ENCODE measurements at regions not wholly inside any gene's neighbourhood (a gene's known extent, or its start where the extent isn't known, plus 50 kb on each side); places are given as distances from the start of the nearest gene placed in this dataset.

DNA sequence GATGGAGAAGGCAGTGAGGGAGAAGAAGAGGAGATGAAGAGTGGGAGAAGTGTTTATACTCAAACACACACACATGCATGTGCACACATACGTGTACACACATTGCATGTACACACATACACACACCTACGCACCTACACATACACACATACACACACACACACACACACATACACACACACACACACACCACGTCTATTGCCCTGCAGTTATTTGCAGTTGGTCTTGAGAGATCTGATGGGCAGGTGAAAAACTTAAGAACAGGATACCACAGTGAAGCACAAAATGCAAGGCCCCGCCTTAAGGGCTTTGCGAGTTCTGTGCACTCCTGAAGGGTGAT lies 190.2 kb downstream of the MYCN start:
- BruUV-seq (replicated peaks), result no TSS peak
- TF ChIP-seq, protein P1, sequence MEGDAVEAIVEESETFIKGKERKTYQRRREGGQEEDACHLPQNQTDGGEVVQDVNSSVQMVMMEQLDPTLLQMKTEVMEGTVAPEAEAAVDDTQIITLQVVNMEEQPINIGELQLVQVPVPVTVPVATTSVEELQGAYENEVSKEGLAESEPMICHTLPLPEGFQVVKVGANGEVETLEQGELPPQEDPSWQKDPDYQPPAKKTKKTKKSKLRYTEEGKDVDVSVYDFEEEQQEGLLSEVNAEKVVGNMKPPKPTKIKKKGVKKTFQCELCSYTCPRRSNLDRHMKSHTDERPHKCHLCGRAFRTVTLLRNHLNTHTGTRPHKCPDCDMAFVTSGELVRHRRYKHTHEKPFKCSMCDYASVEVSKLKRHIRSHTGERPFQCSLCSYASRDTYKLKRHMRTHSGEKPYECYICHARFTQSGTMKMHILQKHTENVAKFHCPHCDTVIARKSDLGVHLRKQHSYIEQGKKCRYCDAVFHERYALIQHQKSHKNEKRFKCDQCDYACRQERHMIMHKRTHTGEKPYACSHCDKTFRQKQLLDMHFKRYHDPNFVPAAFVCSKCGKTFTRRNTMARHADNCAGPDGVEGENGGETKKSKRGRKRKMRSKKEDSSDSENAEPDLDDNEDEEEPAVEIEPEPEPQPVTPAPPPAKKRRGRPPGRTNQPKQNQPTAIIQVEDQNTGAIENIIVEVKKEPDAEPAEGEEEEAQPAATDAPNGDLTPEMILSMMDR (IDR thresholded peaks at IDR 0.05; ENCODE audit: unreplicated experiment), result no peak
- no peak for DNase-seq
- CTCF ChIA-PET, result no interaction called here
- H3K27me3 Mint-ChIP-seq (ENCODE audit: unreplicated experiment), result no peaks in the 10 kb centered on the region
- H3K9me3 Mint-ChIP-seq (ENCODE audit: low read depth, unreplicated experiment), result no peaks in the 10 kb centered on the region
- no peak overlapping the region for H3K27ac Mint-ChIP-seq (ENCODE audit: unreplicated experiment)
- intact Hi-C loops (cut with micrococcal nuclease; ENCODE audit: unreplicated experiment), result no loop called here
- H3K4me3 Mint-ChIP-seq (ENCODE audit: low read depth, unreplicated experiment), result no peak overlapping the region
- peaks cover 19% of the 10 kb centered on the region for H3K4me1 Mint-ChIP-seq (ENCODE audit: low read depth, unreplicated experiment)
- H3K36me3 Mint-ChIP-seq (ENCODE audit: insufficient read depth, unreplicated experiment), result no peaks in the 10 kb centered on the region

DNA sequence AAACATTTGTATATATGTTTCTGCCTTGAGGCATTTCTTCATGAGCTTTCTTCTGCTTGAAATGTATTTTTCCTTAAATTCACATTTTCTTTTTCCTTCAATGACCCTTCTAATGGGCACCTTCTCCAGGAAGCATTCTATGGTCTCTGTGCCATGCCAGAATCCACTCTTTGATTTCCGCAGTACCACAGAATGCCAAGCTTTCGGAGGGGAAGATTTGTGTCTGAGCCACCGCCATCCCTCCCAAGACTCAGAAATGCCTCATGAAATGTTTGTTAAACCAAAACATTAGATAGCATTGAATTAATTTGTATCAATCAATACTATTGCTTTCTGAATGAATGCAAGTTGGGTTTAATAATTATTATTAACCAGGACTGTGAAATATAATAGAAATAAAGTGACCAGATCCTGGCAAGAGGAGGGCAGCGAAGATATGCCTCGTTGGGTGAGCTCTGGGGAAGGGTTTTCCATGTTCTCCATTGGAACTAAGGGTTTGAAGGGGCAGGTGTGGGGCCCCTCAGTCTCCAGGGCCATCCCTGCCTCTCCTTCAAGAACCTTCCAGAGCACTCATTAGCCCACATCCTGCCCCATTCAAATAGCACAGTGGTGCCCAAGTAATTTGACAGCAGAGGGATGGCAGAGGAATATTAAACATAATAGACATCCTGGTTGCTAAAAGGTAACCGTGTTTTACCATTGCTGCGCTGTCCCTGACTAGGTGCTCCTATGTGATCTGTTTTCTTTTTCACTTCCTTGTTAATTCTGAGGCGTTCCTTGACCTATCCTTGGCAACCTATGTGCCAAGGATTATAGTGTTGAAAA lies 189.6 kb downstream of the MYCN start:
- intact Hi-C loops (cut with micrococcal nuclease; ENCODE audit: unreplicated experiment), result no loop called here
- Mint-ChIP-seq H3K27me3 (ENCODE audit: unreplicated experiment) (no peaks in the 10 kb centered on the region), H3K4me3 (ENCODE audit: low read depth, unreplicated experiment) (no peak overlapping the region), H3K27ac (ENCODE audit: unreplicated experiment) (no peak overlapping the region), H3K9me3 (ENCODE audit: low read depth, unreplicated experiment) (no peaks in the 10 kb centered on the region), H3K4me1 (ENCODE audit: low read depth, unreplicated experiment) (peaks cover 25% of the 10 kb centered on the region), H3K36me3 (ENCODE audit: insufficient read depth, unreplicated experiment) (no peaks in the 10 kb centered on the region)
- BruUV-seq (replicated peaks), result no TSS peak
- DNase-seq, result no peak
- TF ChIP-seq, protein P1 (IDR thresholded peaks at IDR 0.05; ENCODE audit: unreplicated experiment), result no peak
- CTCF ChIA-PET, result no interaction called here

DNA sequence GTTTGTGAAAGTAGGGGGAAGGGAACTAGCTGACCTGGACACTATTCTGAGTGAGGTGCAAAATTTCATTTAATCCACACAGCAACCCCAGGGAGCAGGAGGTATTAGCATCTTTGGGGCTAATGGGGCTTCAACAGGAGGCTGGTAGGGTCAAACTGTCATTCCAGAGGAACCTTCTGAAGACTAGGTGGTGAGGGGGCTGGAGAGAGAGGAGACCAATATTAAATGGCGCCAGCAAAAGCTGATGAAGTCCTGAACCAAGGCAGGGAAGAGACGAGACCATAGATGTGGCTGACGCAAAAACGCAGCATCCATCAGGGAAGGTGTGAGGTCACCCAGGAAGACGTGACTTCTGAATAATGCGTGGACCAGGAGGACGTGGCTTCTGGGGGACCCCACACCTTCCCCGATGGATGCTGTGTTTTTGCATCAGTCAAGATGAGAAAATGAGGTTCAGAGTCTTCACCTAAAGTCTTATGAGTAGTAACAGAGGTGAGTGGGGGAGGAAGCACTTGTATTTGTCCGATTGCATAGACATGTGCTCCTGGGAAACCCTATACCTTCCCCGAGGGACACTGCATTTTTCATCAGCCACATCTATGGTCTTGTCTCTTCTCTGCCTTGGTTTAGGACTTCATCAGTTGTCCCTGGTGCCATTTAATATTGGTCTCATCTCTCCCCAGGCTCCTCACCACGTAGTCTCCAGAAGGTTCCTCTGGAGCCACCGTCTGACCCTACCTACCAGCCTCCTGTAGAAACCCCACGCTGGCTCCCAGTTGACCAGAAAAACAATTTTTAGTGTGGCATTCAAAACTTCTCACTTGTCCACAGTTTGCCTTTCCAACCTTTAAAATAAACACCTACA lies 188.6 kb downstream of the MYCN start:
- H3K27me3 Mint-ChIP-seq (ENCODE audit: unreplicated experiment), result no peaks in the 10 kb centered on the region
- no peak overlapping the region for H3K27ac Mint-ChIP-seq (ENCODE audit: unreplicated experiment)
- CTCF ChIA-PET, result no interaction called here
- no peaks in the 10 kb centered on the region for H3K36me3 Mint-ChIP-seq (ENCODE audit: insufficient read depth, unreplicated experiment)
- H3K4me3 Mint-ChIP-seq (ENCODE audit: low read depth, unreplicated experiment), result no peak overlapping the region
- peaks cover 30% of the 10 kb centered on the region for H3K4me1 Mint-ChIP-seq (ENCODE audit: low read depth, unreplicated experiment)
- intact Hi-C loops (cut with micrococcal nuclease; ENCODE audit: unreplicated experiment), result no loop called here
- H3K9me3 Mint-ChIP-seq (ENCODE audit: low read depth, unreplicated experiment), result no peaks in the 10 kb centered on the region
- BruUV-seq (replicated peaks), result no TSS peak
- no peak for DNase-seq
- TF ChIP-seq, protein P1 (IDR thresholded peaks at IDR 0.05; ENCODE audit: unreplicated experiment), result no peak

DNA sequence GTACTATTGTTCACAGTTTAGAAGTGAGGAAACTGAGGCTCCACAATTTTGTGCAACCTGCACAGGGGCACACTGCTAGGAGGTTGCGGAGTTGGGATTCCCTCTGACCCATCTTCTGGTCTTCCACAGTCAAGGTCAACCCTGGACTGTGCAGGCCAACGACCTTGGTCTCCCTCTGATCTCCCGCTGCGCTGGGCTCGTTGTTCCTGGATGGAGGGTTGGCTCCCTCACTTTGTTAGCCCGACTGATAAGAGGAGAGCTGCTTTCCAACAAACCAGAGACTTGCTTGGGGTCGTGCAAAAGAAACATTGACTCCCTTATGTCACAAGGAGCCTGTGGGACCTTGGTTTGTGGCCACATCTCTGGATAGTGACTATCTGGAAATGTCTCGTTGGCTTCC lies 187.6 kb downstream of the MYCN start:
- H3K27me3 Mint-ChIP-seq (ENCODE audit: unreplicated experiment), result no peaks in the 10 kb centered on the region
- no peaks in the 10 kb centered on the region for H3K9me3 Mint-ChIP-seq (ENCODE audit: low read depth, unreplicated experiment)
- DNase-seq, result no peak
- TF ChIP-seq, protein P1 (IDR thresholded peaks at IDR 0.05; ENCODE audit: unreplicated experiment), result no peak
- H3K36me3 Mint-ChIP-seq (ENCODE audit: insufficient read depth, unreplicated experiment), result no peaks in the 10 kb centered on the region
- no peak overlapping the region for H3K27ac Mint-ChIP-seq (ENCODE audit: unreplicated experiment)
- peaks cover 30% of the 10 kb centered on the region for H3K4me1 Mint-ChIP-seq (ENCODE audit: low read depth, unreplicated experiment)
- CTCF ChIA-PET, result no interaction called here
- no TSS peak for BruUV-seq (replicated peaks)
- intact Hi-C loops (cut with micrococcal nuclease; ENCODE audit: unreplicated experiment), result no loop called here
- no peak overlapping the region for H3K4me3 Mint-ChIP-seq (ENCODE audit: low read depth, unreplicated experiment)

Data from Calu3 (cell line).